ENCODE measurements at regions not wholly inside any gene's neighbourhood (a gene's known extent, or its start where the extent isn't known, plus 50 kb on each side); places are given as distances from the start of the nearest gene placed in this dataset.

- WGBS, 2 experiments (ENCODE audit: extremely low coverage in 1 of 2, insufficient coverage in 1 of 2, insufficient read length in 1 of 2, insufficient replicate concordance in 2 of 2, low coverage in 1 of 2, low lambda C conversion rate in 2 of 2, missing lambda C conversion rate in 1 of 2), result 90% methylated on average over 2 of the region's 2 CpGs; no CpG with 5 or more reads in 1 of the 2 experiments
Measured at GRCh38 chr5:2087980-2088379, 205.3 kb upstream of the IRX4 start.

More at GRCh38 chr5:2087980-2088379, 205.3 kb upstream of the IRX4 start:
- H3K27me3 ChIP-seq (replicated peaks in 1 of 4; ENCODE audit: control insufficient read depth in 3 of 4, extremely low read depth in 1 of 4, insufficient read depth in 3 of 4, low read length in 3 of 4), result no peaks in the 10 kb centered on the region
- H3K36me3 ChIP-seq (ENCODE audit: control insufficient read depth in 2 of 4, insufficient read depth in 4 of 4, low read length in 3 of 4), result no peaks in the 10 kb centered on the region
- no peak overlapping the region for H2BK120ac ChIP-seq (replicated peaks; ENCODE audit: low read depth, low read length)
- no peak overlapping the region for H3K18ac ChIP-seq (ENCODE audit: extremely low read depth, low read length)
- H3K4me2 ChIP-seq (ENCODE audit: insufficient read depth in 1 of 2, low read depth in 2 of 2, low read length in 2 of 2), result no peak overlapping the region; a peak in 1 of 4 replicates
- H4K8ac ChIP-seq (ENCODE audit: extremely low read depth, insufficient read depth, low read length), result no peak overlapping the region
- no peaks in the 10 kb centered on the region for H3K79me2 ChIP-seq (ENCODE audit: control insufficient read depth in 1 of 2, insufficient read depth in 2 of 2, low read length in 2 of 2)
- H3K23ac ChIP-seq (ENCODE audit: insufficient read length), result no peak overlapping the region
- no peak overlapping the region for H2AK5ac ChIP-seq (ENCODE audit: low read depth, low read length)
- no peak overlapping the region for H4K5ac ChIP-seq (ENCODE audit: insufficient read length, low read depth, low read length)
- TF ChIP-seq NRF1 (IDR thresholded peaks at IDR 0.05; ENCODE audit: low read depth, low read length) (no peak), ZNF274 (IDR thresholded peaks at IDR 0.05; ENCODE audit: borderline replicate concordance, extremely low read depth, low read length) (no peak), SIX5 (IDR thresholded peaks at IDR 0.05; ENCODE audit: low read depth, low read length) (no peak), TBP (IDR thresholded peaks at IDR 0.05; ENCODE audit: low read depth, low read length) (no peak), JUN (IDR thresholded peaks at IDR 0.05; ENCODE audit: low read depth, low read length) (no peak)
- H2BK12ac ChIP-seq (ENCODE audit: low read depth, low read length), result no peak overlapping the region
- H3K4me3 ChIP-seq (ENCODE audit: extremely low read depth in 1 of 4, insufficient read depth in 2 of 4, low read depth in 3 of 4, low read length in 4 of 4), result no peak overlapping the region
- no peak overlapping the region for H3K27ac ChIP-seq (ENCODE audit: low read depth, low read length)
- H3K56ac ChIP-seq (replicated peaks; ENCODE audit: insufficient read length, low read depth, low read length), result no peak overlapping the region
- peaks cover 0 to 3% of the 10 kb centered on the region in 2 experiments; a peak in 1 of 4 replicates for H3K9me3 ChIP-seq (ENCODE audit: insufficient read depth in 2 of 2, low read depth in 1 of 2, low read length in 1 of 2)
- no peaks in the 10 kb centered on the region for H3K23me2 ChIP-seq (ENCODE audit: low read depth, low read length)
- H4K91ac ChIP-seq (replicated peaks; ENCODE audit: insufficient read length, low read length), result no peak overlapping the region
- H2BK15ac ChIP-seq (ENCODE audit: low read length), result no peak overlapping the region
- no peak overlapping the region for H3K4ac ChIP-seq (replicated peaks; ENCODE audit: insufficient read length, low read depth, low read length)
- CTCF ChIA-PET (ENCODE audit: partially characterized antibody), result interaction anchor here (1.1 to 1.5 kb wide), 2 partner anchors 17 to 47 kb away, joined by 3 read pairs; no protein-coding TSS in a partner anchor
- no peak for DNase-seq (ENCODE audit: low read depth in 1 of 2, low spot score in 2 of 2)
- peaks cover 0 to 7% (median 0%) of the 10 kb centered on the region in 4 experiments; a peak in 1 of 7 replicates for H3K4me1 ChIP-seq (replicated peaks in 1 of 4; ENCODE audit: control insufficient read depth in 3 of 4, insufficient read depth in 4 of 4, low read length in 3 of 4)
- H2BK5ac ChIP-seq (ENCODE audit: low read depth, low read length), result no peak overlapping the region
- no peak overlapping the region for H3K9ac ChIP-seq (replicated peaks in 1 of 4; ENCODE audit: extremely low read depth in 1 of 4, low read depth in 3 of 4, low read length in 3 of 4)
- no peaks in the 10 kb centered on the region for H3K79me1 ChIP-seq (ENCODE audit: low read depth, low read length)
- H4K20me1 ChIP-seq (replicated peaks in 1 of 2; ENCODE audit: control insufficient read depth in 1 of 2, insufficient read depth in 2 of 2, low read length in 2 of 2), result no peaks in the 10 kb centered on the region
- FAIRE-seq, result no peak
- POLR2A ChIA-PET (ENCODE audit: partially characterized antibody), result interaction anchor here (0.6 to 1.2 kb wide), 2 partner anchors 16 to 206 kb away, joined by 3 read pairs; no protein-coding TSS in a partner anchor
- no peak overlapping the region for H3K14ac ChIP-seq (ENCODE audit: insufficient read length)
- H2BK20ac ChIP-seq (ENCODE audit: low read length), result no peak overlapping the region
- H2AFZ ChIP-seq (ENCODE audit: low read length), result no peak overlapping the region

All from H1 (cell line).